ENCODE measurements at regions not wholly inside any gene's neighbourhood (a gene's known extent, or its start where the extent isn't known, plus 50 kb on each side); places are given as distances from the start of the nearest gene placed in this dataset.

DNA sequence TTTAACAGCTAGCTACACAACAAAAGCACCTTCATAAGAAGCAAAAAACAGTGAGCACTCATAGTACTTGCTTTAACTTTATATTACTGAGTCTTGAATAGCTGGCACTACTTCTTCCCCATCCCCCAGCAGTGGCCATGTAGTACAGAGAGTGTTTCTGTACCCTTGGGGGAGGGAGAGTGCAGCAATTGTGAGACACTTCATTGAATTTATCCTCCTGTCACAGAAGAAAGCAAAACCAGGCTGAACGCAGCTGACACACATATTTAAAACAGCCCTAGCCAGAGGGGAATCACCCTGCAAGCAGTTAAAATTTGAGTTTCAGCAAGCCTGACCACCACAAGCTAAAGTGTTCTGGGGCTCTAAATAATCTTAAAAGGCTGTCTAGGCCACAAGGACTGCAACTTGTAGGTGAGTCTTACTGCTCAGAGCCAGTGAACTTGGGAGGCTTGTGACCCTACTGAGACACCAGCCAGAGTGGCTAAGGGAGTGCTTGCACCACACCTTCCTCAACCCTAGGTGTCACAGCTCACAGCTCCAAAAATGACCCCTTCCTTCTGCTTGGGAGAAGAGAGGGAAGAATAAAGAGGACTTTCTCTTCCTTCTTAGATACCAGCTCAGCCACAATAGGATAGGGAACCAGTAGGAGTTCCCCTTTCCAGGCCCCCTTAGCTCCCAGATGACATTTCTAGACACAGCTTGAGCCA, 97.7 kb upstream of the MEOX2 start:
- no peak overlapping the region for H3K4me3 ChIP-seq
- WGBS, 4 donors, result 13 to 43% (median 36%) methylated on average over 1 of the region's 1 CpG
- H3K9me3 ChIP-seq, result no peaks in the 10 kb centered on the region
- peak in 3 of 4 donors; percentile 24 to 43 (median 26) for ATAC-seq
- no peak for DNase-seq
- H3K36me3 ChIP-seq, result no peaks in the 10 kb centered on the region
- intact Hi-C loops (cut with DNase I), result no loop called here
- no peak for TF ChIP-seq POLR2A (IDR thresholded peaks at IDR 0.05)
- TF ChIP-seq, protein P1, sequence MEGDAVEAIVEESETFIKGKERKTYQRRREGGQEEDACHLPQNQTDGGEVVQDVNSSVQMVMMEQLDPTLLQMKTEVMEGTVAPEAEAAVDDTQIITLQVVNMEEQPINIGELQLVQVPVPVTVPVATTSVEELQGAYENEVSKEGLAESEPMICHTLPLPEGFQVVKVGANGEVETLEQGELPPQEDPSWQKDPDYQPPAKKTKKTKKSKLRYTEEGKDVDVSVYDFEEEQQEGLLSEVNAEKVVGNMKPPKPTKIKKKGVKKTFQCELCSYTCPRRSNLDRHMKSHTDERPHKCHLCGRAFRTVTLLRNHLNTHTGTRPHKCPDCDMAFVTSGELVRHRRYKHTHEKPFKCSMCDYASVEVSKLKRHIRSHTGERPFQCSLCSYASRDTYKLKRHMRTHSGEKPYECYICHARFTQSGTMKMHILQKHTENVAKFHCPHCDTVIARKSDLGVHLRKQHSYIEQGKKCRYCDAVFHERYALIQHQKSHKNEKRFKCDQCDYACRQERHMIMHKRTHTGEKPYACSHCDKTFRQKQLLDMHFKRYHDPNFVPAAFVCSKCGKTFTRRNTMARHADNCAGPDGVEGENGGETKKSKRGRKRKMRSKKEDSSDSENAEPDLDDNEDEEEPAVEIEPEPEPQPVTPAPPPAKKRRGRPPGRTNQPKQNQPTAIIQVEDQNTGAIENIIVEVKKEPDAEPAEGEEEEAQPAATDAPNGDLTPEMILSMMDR (IDR thresholded peaks at IDR 0.05), result no peak
- no peaks in the 10 kb centered on the region for H3K27me3 ChIP-seq
- peak overlapping the region in 6 of 12 donors; percentile 9 to 34 (median 25) for H3K27ac ChIP-seq
- peaks cover 0 to 9% (median 6%) of the 10 kb centered on the region in 12 donors for H3K4me1 ChIP-seq

DNA sequence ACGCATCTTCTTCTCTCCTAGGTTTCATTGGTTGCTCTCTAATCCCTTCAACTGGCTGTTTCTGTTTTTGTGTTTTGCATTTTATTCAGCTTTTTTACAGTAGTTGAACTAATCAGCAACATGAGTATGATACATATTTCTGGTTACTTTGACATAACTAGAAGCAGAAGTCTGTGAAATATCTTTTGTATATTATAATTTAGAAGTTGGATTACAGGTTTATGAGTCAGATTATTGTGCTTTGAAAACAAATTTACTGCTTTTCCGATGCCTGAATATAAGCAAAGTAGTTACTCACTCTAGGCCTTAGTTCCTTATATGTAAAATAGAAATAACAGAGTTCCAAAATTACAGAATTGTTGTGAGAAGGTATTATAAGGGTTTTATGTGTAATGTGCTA, 96.2 kb upstream of the MEOX2 start:
- no peak overlapping the region for H3K4me3 ChIP-seq
- H3K27me3 ChIP-seq, result no peaks in the 10 kb centered on the region
- WGBS, 4 donors, result 93 to 97% (median 94%) methylated on average over 2 of the region's 2 CpGs
- H3K4me1 ChIP-seq, result peaks cover 0 to 18% (median 6%) of the 10 kb centered on the region in 12 donors
- TF ChIP-seq, protein P1 (IDR thresholded peaks at IDR 0.05), result no peak
- no peak for TF ChIP-seq POLR2A (IDR thresholded peaks at IDR 0.05)
- H3K9me3 ChIP-seq, result no peaks in the 10 kb centered on the region
- DNase-seq, result no peak
- intact Hi-C loops (cut with DNase I), result no loop called here
- no peaks in the 10 kb centered on the region for H3K36me3 ChIP-seq
- ATAC-seq, result no peak
- no peak overlapping the region for H3K27ac ChIP-seq

DNA sequence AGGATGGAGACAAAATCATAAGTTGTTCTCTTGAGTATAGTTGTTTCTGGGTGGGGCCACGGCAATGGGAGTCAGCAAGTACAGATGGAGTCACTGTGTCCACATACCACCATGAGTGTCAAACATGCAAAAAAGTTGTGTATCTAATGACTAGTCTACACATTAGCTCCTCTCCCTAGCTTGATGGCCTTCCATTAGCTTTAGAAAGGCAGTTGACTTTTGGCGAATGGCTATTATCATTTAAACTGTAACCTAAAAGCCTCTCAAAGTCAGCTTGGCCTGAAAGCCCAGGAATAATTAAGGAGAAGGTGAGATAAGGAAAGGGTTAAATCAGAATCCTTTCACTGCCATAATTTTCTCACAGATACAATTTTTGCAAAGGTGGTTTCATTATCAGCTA, 95.5 kb upstream of the MEOX2 start:
- intact Hi-C loops (cut with DNase I), result no loop called here
- H3K4me1 ChIP-seq, result peaks cover 0 to 25% (median 9%) of the 10 kb centered on the region in 12 donors
- no peak for ATAC-seq
- no peak overlapping the region for H3K27ac ChIP-seq
- 90 to 93% (median 91%) methylated on average over 2 of the region's 2 CpGs for WGBS, 4 donors
- no peak overlapping the region for H3K4me3 ChIP-seq
- H3K9me3 ChIP-seq, result no peaks in the 10 kb centered on the region
- no peak for DNase-seq
- no peaks in the 10 kb centered on the region for H3K36me3 ChIP-seq
- H3K27me3 ChIP-seq, result no peaks in the 10 kb centered on the region
- TF ChIP-seq, protein P1 (IDR thresholded peaks at IDR 0.05), result no peak

DNA sequence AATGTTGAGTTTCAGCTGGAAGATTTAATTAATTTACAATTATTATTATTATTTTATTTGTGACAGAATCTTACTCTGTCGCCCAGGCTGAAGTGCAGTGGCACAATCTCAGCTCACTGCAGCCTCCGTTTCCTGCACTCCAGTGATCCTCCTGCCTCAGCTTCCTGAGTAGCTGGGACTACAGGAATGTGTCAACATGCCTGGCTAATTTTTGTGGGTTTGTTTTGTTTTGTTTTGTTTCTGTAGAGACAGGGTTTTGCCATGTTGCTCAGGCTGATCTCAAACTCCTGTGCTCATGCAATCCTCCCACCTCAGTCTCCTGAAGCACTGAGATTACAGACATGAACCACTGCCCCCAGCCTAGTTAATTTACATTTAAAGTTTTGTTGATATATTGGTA, 93.8 kb upstream of the MEOX2 start:
- no peaks in the 10 kb centered on the region for H3K27me3 ChIP-seq
- peak overlapping the region in 1 of 12 donors; percentile 9 for H3K27ac ChIP-seq
- intact Hi-C loops (cut with DNase I), result no loop called here
- WGBS, 4 donors, result 53 to 61% (median 57%) methylated on average over 2 of the region's 2 CpGs
- H3K4me3 ChIP-seq, result no peak overlapping the region
- H3K9me3 ChIP-seq, result no peaks in the 10 kb centered on the region
- DNase-seq (no peak), ATAC-seq (peak in 2 of 4 donors; percentile 47 to 70)
- TF ChIP-seq, protein P1 (IDR thresholded peaks at IDR 0.05), result no peak
- TF ChIP-seq POLR2A (IDR thresholded peaks at IDR 0.05), result no peak
- H3K36me3 ChIP-seq, result no peaks in the 10 kb centered on the region
- peaks cover 0 to 25% (median 9%) of the 10 kb centered on the region in 12 donors for H3K4me1 ChIP-seq
